A673 (cell line): ENCODE measurements at regions not wholly inside any gene's neighbourhood (a gene's known extent, or its start where the extent isn't known, plus 50 kb on each side); places are given as distances from the start of the nearest gene placed in this dataset.

Source experiments
- CTCF ChIP-seq: fragments of 300-800, 200-600 bp; sonication (generic); conservative IDR thresholded peaks from 2 replicates; pipeline ENCODE4 v1.5.1; 2017; ENCODE audit warnings: low read depth, mild to moderate bottlenecking, antibody characterized with exemption, low read length, moderate library complexity, mixed read lengths
- EZH2 ChIP-seq: fragments of 200-600 bp; sonication (generic); IDR thresholded peaks from 2 replicates; pipeline ENCODE4 v1.6.1; 2017; ENCODE audit warnings: borderline replicate concordance, low read depth, mild to moderate bottlenecking, mixed read lengths, antibody characterized with exemption, low read length; ENCODE audit not compliant: poor library complexity, severe bottlenecking

- TF ChIP-seq CTCF = no peak
- TF ChIP-seq EZH2 = no peak
Measured at GRCh38 chr2:37489041-37489456, 144.6 kb downstream of the QPCT start.
